GM21619 (cell line): ENCODE measurements at regions not wholly inside any gene's neighbourhood (a gene's known extent, or its start where the extent isn't known, plus 50 kb on each side); places are given as distances from the start of the nearest gene placed in this dataset.

Experiments
- ATAC-seq: cut with Tn5 transposase; IDR thresholded peaks from one replicate; pipeline ENCODE4 v1.9.1; 2021; ENCODE audit not compliant: unreplicated experiment

- no peak for ATAC-seq
These were observed 208.8 kb downstream of the TLE4 start for GRCh38 chr9:79780559-79780958.

GRCh38 chr9:79779901-79780300, 208.1 kb downstream of the TLE4 start:
- ATAC-seq, result no peak

GRCh38 chr9:79778581-79778980, 206.8 kb downstream of the TLE4 start:
- no peak for ATAC-seq

- ATAC-seq, result no peak
These were observed 204.8 kb downstream of the TLE4 start for GRCh38 chr9:79776581-79776980.
